GM04503 (cell line): ENCODE measurements at regions not wholly inside any gene's neighbourhood (a gene's known extent, or its start where the extent isn't known, plus 50 kb on each side); places are given as distances from the start of the nearest gene placed in this dataset.

Source experiments
- DNase-seq: peaks from one replicate; pipeline ENCODE4 v3.0.0-alpha.2; 2012; ENCODE audit warnings: low read depth

- DNase-seq = no peak
These were observed 71.6 kb upstream of the HTR2A start for GRCh38 chr13:46968450-46968849.

- peak; percentile 54 for DNase-seq
These were observed 68.1 kb upstream of the HTR2A start for GRCh38 chr13:46964789-46965527.

GRCh38 chr13:46963904-46964303, 67.1 kb upstream of the HTR2A start:
- no peak for DNase-seq

- no peak for DNase-seq
These were observed 65.6 kb upstream of the HTR2A start for GRCh38 chr13:46962281-46962941.

GRCh38 chr13:46961719-46962118, 64.9 kb upstream of the HTR2A start:
- DNase-seq = peak; percentile 51

- no peak for DNase-seq
These were observed 57.1 kb upstream of the HTR2A start for GRCh38 chr13:46953941-46954340.

- DNase-seq = no peak
These were observed 56.5 kb upstream of the HTR2A start for GRCh38 chr13:46953331-46953730.

GRCh38 chr13:46951516-46951915, 54.7 kb upstream of the HTR2A start:
- no peak for DNase-seq

GRCh38 chr13:46949211-46949610, 52.4 kb upstream of the HTR2A start:
- DNase-seq = no peak

GRCh38 chr13:46948338-46948737, 51.5 kb upstream of the HTR2A start:
- DNase-seq = no peak

- DNase-seq = no peak
These were observed 50.8 kb upstream of the HTR2A start for GRCh38 chr13:46947425-46948191.
